ENCODE measurements at regions not wholly inside any gene's neighbourhood (a gene's known extent, or its start where the extent isn't known, plus 50 kb on each side); places are given as distances from the start of the nearest gene placed in this dataset.

DNA sequence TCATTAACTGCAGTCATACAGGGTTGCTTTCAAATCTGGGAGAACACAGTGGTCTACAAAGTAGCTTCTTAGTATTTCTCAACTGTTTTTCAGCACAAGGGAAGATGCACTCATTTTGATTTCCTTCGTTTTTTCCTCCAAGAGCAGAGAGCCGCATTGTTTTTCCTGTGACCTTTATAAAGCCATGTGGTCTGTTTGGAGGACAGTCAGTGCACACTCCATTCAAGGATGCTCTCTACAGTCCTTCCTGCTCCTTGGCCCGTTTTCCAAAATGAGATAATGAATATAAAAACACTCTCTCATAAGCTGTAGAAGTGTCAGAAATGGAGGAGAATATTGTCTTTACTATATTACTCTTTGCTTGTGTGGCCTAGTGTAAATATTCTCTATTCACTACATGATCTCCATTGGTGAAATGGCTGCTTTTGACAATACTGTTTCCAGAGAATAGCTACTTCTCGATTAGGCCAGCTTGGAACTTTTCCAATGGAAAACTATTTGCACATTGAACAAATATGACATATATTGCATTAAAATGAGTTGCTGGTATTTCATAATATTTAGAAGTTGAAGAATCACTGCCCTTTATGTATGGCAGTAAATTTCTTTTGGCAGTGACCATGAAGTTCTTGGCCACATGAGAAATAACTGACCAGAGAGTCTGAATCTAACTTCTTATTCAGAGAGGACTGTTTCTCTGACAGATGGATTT is 393.1 kb upstream of the RGS6 start:
- Histone ChIP-seq H3K9me2 (ENCODE audit: insufficient read depth) (no peaks in the 10 kb centered on the region), H2AFZ (no peak overlapping the region), H3K4me3 (no peak overlapping the region), H3K36me3 (ENCODE audit: insufficient read depth) (no peaks in the 10 kb centered on the region), H3K4me1 (ENCODE audit: insufficient read depth) (peaks cover 36% of the 10 kb centered on the region), H3K4me2 (no peak overlapping the region), H3K79me2 (replicated peaks; ENCODE audit: insufficient read depth) (0 out of 2 replicates have a peak, but pooled peaks cover 14% of the 10 kb centered on the region), H3K27ac (ENCODE audit: low read depth) (no peak overlapping the region), H3K27me3 (ENCODE audit: insufficient read depth) (no peaks in the 10 kb centered on the region), H4K20me1 (replicated peaks; ENCODE audit: insufficient read depth) (no peaks in the 10 kb centered on the region), H3F3A (replicated peaks; ENCODE audit: low read depth) (peaks cover 3% of the 10 kb centered on the region; the same call in 1 of the 2 replicates)
- H3K9me3 Mint-ChIP-seq, result no peaks in the 10 kb centered on the region
- peaks cover 3% of the 10 kb centered on the region for H3K27me3 Mint-ChIP-seq (ENCODE audit: insufficient read depth, low read depth, poor library complexity)
- DNase-seq (ENCODE audit: low spot score) (no peak), ATAC-seq (no peak)
- no peaks in the 10 kb centered on the region; the same call in 2 of the 3 replicates for H3K36me3 Mint-ChIP-seq (ENCODE audit: low read depth)
- H3K4me3 Mint-ChIP-seq, result no peak overlapping the region
- H3K27ac Mint-ChIP-seq, result peak overlapping the region; percentile 71; the same call in 1 of the 2 replicates
- TF ChIP-seq EZH2 (IDR thresholded peaks at IDR 0.05; ENCODE audit: low read depth, unreplicated experiment) (no peak), EZH2phosphoT487 (IDR thresholded peaks at IDR 0.05; ENCODE audit: unreplicated experiment) (no peak), NANOG (IDR thresholded peaks at IDR 0.05; ENCODE audit: borderline replicate concordance) (no peak), CREB1 (CRISPR knock-in tag; IDR thresholded peaks at IDR 0.05; ENCODE audit: low read depth) (no peak), POLR2AphosphoS5 (IDR thresholded peaks at IDR 0.05; ENCODE audit: low read depth) (no peak), ZNF331 (CRISPR knock-in tag; IDR thresholded peaks at IDR 0.05; ENCODE audit: low read depth) (no peak), STAT1 (IDR thresholded peaks at IDR 0.05; ENCODE audit: unreplicated experiment) (no peak), JUNB (IDR thresholded peaks at IDR 0.05; ENCODE audit: unreplicated experiment) (no peak), CTCF (conservative IDR thresholded peaks at IDR 0.05; ENCODE audit: low read depth in 2 of 2) (no peak), ZNF114 (CRISPR knock-in tag; IDR thresholded peaks at IDR 0.05) (no peak)
- TF ChIP-seq, protein P1, sequence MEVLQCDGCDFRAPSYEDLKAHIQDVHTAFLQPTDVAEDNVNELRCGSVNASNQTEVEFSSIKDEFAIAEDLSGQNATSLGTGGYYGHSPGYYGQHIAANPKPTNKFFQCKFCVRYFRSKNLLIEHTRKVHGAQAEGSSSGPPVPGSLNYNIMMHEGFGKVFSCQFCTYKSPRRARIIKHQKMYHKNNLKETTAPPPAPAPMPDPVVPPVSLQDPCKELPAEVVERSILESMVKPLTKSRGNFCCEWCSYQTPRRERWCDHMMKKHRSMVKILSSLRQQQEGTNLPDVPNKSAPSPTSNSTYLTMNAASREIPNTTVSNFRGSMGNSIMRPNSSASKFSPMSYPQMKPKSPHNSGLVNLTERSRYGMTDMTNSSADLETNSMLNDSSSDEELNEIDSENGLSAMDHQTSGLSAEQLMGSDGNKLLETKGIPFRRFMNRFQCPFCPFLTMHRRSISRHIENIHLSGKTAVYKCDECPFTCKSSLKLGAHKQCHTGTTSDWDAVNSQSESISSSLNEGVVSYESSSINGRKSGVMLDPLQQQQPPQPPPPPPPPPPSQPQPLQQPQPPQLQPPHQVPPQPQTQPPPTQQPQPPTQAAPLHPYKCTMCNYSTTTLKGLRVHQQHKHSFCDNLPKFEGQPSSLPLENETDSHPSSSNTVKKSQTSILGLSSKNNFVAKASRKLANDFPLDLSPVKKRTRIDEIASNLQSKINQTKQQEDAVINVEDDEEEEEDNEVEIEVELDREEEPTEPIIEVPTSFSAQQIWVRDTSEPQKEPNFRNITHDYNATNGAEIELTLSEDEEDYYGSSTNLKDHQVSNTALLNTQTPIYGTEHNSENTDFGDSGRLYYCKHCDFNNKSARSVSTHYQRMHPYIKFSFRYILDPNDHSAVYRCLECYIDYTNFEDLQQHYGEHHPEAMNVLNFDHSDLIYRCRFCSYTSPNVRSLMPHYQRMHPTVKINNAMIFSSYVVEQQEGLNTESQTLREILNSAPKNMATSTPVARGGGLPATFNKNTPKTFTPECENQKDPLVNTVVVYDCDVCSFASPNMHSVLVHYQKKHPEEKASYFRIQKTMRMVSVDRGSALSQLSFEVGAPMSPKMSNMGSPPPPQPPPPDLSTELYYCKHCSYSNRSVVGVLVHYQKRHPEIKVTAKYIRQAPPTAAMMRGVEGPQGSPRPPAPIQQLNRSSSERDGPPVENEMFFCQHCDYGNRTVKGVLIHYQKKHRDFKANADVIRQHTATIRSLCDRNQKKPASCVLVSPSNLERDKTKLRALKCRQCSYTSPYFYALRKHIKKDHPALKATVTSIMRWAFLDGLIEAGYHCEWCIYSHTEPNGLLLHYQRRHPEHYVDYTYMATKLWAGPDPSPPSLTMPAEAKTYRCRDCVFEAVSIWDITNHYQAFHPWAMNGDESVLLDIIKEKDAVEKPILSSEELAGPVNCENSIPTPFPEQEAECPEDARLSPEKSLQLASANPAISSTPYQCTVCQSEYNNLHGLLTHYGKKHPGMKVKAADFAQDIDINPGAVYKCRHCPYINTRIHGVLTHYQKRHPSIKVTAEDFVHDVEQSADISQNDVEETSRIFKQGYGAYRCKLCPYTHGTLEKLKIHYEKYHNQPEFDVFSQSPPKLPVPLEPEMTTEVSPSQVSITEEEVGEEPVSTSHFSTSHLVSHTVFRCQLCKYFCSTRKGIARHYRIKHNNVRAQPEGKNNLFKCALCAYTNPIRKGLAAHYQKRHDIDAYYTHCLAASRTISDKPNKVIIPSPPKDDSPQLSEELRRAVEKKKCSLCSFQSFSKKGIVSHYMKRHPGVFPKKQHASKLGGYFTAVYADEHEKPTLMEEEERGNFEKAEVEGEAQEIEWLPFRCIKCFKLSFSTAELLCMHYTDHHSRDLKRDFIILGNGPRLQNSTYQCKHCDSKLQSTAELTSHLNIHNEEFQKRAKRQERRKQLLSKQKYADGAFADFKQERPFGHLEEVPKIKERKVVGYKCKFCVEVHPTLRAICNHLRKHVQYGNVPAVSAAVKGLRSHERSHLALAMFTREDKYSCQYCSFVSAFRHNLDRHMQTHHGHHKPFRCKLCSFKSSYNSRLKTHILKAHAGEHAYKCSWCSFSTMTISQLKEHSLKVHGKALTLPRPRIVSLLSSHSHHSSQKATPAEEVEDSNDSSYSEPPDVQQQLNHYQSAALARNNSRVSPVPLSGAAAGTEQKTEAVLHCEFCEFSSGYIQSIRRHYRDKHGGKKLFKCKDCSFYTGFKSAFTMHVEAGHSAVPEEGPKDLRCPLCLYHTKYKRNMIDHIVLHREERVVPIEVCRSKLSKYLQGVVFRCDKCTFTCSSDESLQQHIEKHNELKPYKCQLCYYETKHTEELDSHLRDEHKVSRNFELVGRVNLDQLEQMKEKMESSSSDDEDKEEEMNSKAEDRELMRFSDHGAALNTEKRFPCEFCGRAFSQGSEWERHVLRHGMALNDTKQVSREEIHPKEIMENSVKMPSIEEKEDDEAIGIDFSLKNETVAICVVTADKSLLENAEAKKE (CRISPR knock-in tag; IDR thresholded peaks at IDR 0.05), result no peak
- TF ChIP-seq, protein P2, sequence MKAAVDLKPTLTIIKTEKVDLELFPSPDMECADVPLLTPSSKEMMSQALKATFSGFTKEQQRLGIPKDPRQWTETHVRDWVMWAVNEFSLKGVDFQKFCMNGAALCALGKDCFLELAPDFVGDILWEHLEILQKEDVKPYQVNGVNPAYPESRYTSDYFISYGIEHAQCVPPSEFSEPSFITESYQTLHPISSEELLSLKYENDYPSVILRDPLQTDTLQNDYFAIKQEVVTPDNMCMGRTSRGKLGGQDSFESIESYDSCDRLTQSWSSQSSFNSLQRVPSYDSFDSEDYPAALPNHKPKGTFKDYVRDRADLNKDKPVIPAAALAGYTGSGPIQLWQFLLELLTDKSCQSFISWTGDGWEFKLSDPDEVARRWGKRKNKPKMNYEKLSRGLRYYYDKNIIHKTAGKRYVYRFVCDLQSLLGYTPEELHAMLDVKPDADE (IDR thresholded peaks at IDR 0.05), result no peak
- TF ChIP-seq, protein P3, sequence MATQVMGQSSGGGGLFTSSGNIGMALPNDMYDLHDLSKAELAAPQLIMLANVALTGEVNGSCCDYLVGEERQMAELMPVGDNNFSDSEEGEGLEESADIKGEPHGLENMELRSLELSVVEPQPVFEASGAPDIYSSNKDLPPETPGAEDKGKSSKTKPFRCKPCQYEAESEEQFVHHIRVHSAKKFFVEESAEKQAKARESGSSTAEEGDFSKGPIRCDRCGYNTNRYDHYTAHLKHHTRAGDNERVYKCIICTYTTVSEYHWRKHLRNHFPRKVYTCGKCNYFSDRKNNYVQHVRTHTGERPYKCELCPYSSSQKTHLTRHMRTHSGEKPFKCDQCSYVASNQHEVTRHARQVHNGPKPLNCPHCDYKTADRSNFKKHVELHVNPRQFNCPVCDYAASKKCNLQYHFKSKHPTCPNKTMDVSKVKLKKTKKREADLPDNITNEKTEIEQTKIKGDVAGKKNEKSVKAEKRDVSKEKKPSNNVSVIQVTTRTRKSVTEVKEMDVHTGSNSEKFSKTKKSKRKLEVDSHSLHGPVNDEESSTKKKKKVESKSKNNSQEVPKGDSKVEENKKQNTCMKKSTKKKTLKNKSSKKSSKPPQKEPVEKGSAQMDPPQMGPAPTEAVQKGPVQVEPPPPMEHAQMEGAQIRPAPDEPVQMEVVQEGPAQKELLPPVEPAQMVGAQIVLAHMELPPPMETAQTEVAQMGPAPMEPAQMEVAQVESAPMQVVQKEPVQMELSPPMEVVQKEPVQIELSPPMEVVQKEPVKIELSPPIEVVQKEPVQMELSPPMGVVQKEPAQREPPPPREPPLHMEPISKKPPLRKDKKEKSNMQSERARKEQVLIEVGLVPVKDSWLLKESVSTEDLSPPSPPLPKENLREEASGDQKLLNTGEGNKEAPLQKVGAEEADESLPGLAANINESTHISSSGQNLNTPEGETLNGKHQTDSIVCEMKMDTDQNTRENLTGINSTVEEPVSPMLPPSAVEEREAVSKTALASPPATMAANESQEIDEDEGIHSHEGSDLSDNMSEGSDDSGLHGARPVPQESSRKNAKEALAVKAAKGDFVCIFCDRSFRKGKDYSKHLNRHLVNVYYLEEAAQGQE (IDR thresholded peaks at IDR 0.05; ENCODE audit: unreplicated experiment), result no peak
- H3K4me1 Mint-ChIP-seq, result peaks cover 53% of the 10 kb centered on the region

Measured in GM23338 (cell line).